Esophagus squamous epithelium (tissue), 4 donors: ENCODE measurements at regions not wholly inside any gene's neighbourhood (a gene's known extent, or its start where the extent isn't known, plus 50 kb on each side); places are given as distances from the start of the nearest gene placed in this dataset.

Experiments
- CTCF ChIP-seq, 6 experiments: fragments of 450-650 bp in 4 of 6; fragments of 200-600 bp in 2 of 6; sonication (generic) in 2 of 6; IDR thresholded peaks; one replicate each; pipeline ENCODE4 v1.5.1; 2016 to 2019; ENCODE audit warnings: antibody characterized with exemption in 6 of 6, mild to moderate bottlenecking in 4 of 6, moderate library complexity in 4 of 6
- POLR2A ChIP-seq, 4 donors: fragments of 450-650 bp; IDR thresholded peaks; one replicate each; pipeline ENCODE4 v1.6.1; 2017; ENCODE audit warnings: antibody characterized with exemption in 4 of 4, mild to moderate bottlenecking in 4 of 4, moderate library complexity in 3 of 4

GRCh38 chr6:156163311-156163710 lies 613.9 kb upstream of the ARID1B start:
- TF ChIP-seq CTCF (IDR thresholded peaks at IDR 0.05) = no peak
- no peak for TF ChIP-seq POLR2A (IDR thresholded peaks at IDR 0.05)
